ENCODE measurements at regions not wholly inside any gene's neighbourhood (a gene's known extent, or its start where the extent isn't known, plus 50 kb on each side); places are given as distances from the start of the nearest gene placed in this dataset.

DNA sequence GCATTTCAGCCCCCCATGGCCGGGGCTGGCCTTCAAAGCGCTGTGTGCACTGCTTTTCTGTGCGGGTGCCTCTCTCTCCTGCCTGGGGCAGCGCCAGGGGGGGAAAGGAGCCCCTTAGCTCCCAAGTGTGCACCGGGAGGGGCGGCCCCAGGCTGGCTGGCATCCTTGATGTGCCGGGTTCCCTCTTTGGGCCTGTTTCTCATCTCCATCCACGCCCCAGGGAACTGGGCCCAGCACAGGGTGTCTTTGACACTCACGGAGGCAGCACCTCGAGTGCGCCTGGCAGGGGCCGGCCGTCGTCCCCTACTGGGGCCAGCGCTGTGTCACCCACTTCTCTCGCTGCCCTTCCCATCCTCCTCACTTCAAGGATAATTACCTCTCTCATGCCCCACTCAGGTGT, 324.3 kb downstream of the TEX29 start:
- peaks cover 3% of the 10 kb centered on the region; the same call in 1 of the 2 replicates for H3K9me3 ChIP-seq (ENCODE audit: insufficient read depth, low read depth, low read length)
- H3K79me2 ChIP-seq (ENCODE audit: insufficient read depth, low read length), result no peaks in the 10 kb centered on the region
- TF ChIP-seq CTCF (conservative IDR thresholded peaks at IDR 0.05; ENCODE audit: low read length) (no peak), EZH2phosphoT487 (IDR thresholded peaks at IDR 0.05; ENCODE audit: borderline replicate concordance) (no peak)
- H4K20me1 ChIP-seq (ENCODE audit: insufficient read depth, low read length, poor library complexity, severe bottlenecking), result no peaks in the 10 kb centered on the region
- H3K27me3 ChIP-seq (ENCODE audit: insufficient read depth, low read length, poor library complexity, severe bottlenecking), result no peaks in the 10 kb centered on the region
- H3K4me3 ChIP-seq (ENCODE audit: low read length, poor library complexity, severe bottlenecking), result no peak overlapping the region
- H2AFZ ChIP-seq (ENCODE audit: low read length), result no peak overlapping the region
- no peak overlapping the region for H3K4me2 ChIP-seq (ENCODE audit: low read depth, low read length, poor library complexity, severe bottlenecking)
- no peaks in the 10 kb centered on the region for H3K9me2 ChIP-seq (replicated peaks; ENCODE audit: low read depth, low read length)
- H3K36me3 ChIP-seq (ENCODE audit: insufficient read depth, low read length), result no peaks in the 10 kb centered on the region
- H3K4me1 ChIP-seq (ENCODE audit: insufficient read depth, low read length, poor library complexity, severe bottlenecking), result no peaks in the 10 kb centered on the region
- no peaks in the 10 kb centered on the region for H3F3A ChIP-seq (ENCODE audit: low read depth)
- no peak overlapping the region for H3K9ac ChIP-seq (ENCODE audit: low read depth, low read length, poor library complexity, severe bottlenecking)

DNA sequence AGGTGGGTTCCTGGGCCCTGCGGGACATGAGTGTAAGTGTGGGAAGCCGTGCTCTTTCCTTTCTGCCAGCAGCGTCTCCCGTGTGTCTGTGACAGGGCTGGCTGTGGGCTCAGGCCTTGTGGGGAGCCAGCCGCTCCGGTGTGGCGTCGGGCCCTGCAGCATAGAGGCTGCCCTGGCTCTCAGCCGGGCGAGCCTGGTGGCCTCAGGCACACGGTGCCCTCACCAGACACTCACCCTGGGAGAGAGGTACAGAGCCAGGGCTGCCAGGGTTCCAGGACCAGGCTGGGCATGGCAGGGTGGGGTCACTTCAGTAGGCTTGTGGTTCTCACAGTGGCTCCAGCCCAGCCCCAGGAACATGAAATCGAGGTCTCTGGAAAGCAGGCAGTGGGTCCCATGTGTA, 324.8 kb downstream of the TEX29 start:
- TF ChIP-seq CTCF (conservative IDR thresholded peaks at IDR 0.05; ENCODE audit: low read length) (no peak), EZH2phosphoT487 (IDR thresholded peaks at IDR 0.05; ENCODE audit: borderline replicate concordance) (no peak)
- Histone ChIP-seq H3K27me3 (ENCODE audit: insufficient read depth, low read length, poor library complexity, severe bottlenecking) (no peaks in the 10 kb centered on the region), H3K9me3 (ENCODE audit: insufficient read depth, low read depth, low read length) (peaks cover under 1% of the 10 kb centered on the region; the same call in 1 of the 2 replicates), H3F3A (ENCODE audit: low read depth) (no peaks in the 10 kb centered on the region), H3K9me2 (replicated peaks; ENCODE audit: low read depth, low read length) (no peaks in the 10 kb centered on the region), H3K4me2 (ENCODE audit: low read depth, low read length, poor library complexity, severe bottlenecking) (no peak overlapping the region), H3K36me3 (ENCODE audit: insufficient read depth, low read length) (no peaks in the 10 kb centered on the region), H3K79me2 (ENCODE audit: insufficient read depth, low read length) (no peaks in the 10 kb centered on the region), H3K4me1 (ENCODE audit: insufficient read depth, low read length, poor library complexity, severe bottlenecking) (no peaks in the 10 kb centered on the region), H2AFZ (ENCODE audit: low read length) (no peak overlapping the region), H3K4me3 (ENCODE audit: low read length, poor library complexity, severe bottlenecking) (no peak overlapping the region), H4K20me1 (ENCODE audit: insufficient read depth, low read length, poor library complexity, severe bottlenecking) (no peaks in the 10 kb centered on the region), H3K9ac (ENCODE audit: low read depth, low read length, poor library complexity, severe bottlenecking) (no peak overlapping the region)

GRCh38 chr13:111645598-111646455, 325.4 kb downstream of the TEX29 start:
- no peak overlapping the region for H2AFZ ChIP-seq (ENCODE audit: low read length)
- no peaks in the 10 kb centered on the region for H3K79me2 ChIP-seq (ENCODE audit: insufficient read depth, low read length)
- H4K20me1 ChIP-seq (ENCODE audit: insufficient read depth, low read length, poor library complexity, severe bottlenecking), result no peaks in the 10 kb centered on the region
- no peaks in the 10 kb centered on the region for H3K9me2 ChIP-seq (replicated peaks; ENCODE audit: low read depth, low read length)
- H3K27me3 ChIP-seq (ENCODE audit: insufficient read depth, low read length, poor library complexity, severe bottlenecking), result no peaks in the 10 kb centered on the region
- no peak overlapping the region for H3K4me3 ChIP-seq (ENCODE audit: low read length, poor library complexity, severe bottlenecking)
- H3K36me3 ChIP-seq (ENCODE audit: insufficient read depth, low read length), result no peaks in the 10 kb centered on the region
- H3K9me3 ChIP-seq (ENCODE audit: insufficient read depth, low read depth, low read length), result no peaks in the 10 kb centered on the region; the same call in 1 of the 2 replicates
- no peak overlapping the region for H3K9ac ChIP-seq (ENCODE audit: low read depth, low read length, poor library complexity, severe bottlenecking)
- H3F3A ChIP-seq (ENCODE audit: low read depth), result no peaks in the 10 kb centered on the region
- H3K4me1 ChIP-seq (ENCODE audit: insufficient read depth, low read length, poor library complexity, severe bottlenecking), result no peaks in the 10 kb centered on the region
- H3K4me2 ChIP-seq (ENCODE audit: low read depth, low read length, poor library complexity, severe bottlenecking), result no peak overlapping the region
- no peak for TF ChIP-seq EZH2phosphoT487 (IDR thresholded peaks at IDR 0.05; ENCODE audit: borderline replicate concordance)
- no peak for TF ChIP-seq CTCF (conservative IDR thresholded peaks at IDR 0.05; ENCODE audit: low read length)

Data from Loucy (cell line).